Erythroblast (primary cell): ENCODE measurements at regions not wholly inside any gene's neighbourhood (a gene's known extent, or its start where the extent isn't known, plus 50 kb on each side); places are given as distances from the start of the nearest gene placed in this dataset.

Source experiments
- GATA1 ChIP-seq: IDR thresholded peaks from 2 replicates; pipeline ENCODE4 v1.6.1; 2011; ENCODE audit warnings: low read depth, mild to moderate bottlenecking, control low read depth, low read length, moderate library complexity
- POLR2A ChIP-seq: IDR thresholded peaks from 2 replicates; pipeline ENCODE4 v1.6.1; 2011; ENCODE audit warnings: mild to moderate bottlenecking, low read length

DNA sequence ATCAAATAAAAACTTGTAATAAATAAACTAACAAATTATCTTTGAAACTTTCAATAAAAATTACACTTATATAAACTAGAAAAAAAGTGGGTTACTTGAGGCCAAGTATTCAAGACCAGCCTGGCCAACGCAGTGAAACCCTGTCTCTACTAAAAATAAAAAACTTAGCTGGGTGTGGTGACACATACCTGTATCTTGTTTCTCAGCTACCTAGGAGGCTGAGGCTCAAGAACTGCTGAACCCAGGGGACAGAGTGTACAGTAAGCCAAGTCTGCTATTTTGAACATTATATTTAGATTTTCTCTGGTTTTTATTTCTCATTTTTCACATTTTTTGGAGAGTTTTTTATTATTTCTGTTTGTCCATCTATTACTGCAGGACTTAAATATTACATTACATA is 1397.6 kb upstream of the B3GALT2 start:
- TF ChIP-seq POLR2A (no peak), GATA1 (no peak)
